GM13977 (cell line): ENCODE measurements at regions not wholly inside any gene's neighbourhood (a gene's known extent, or its start where the extent isn't known, plus 50 kb on each side); places are given as distances from the start of the nearest gene placed in this dataset.
A peak's percentile ranks its signal among the peaks of the same experiment; 100 is the strongest.

Experiments used
- DNase-seq: peaks from one replicate; pipeline ENCODE4 v3.0.0; 2012; ENCODE audit warnings: low spot score
- in situ Hi-C: fragments of 300-500 bp; cut with MboI; formaldehyde crosslinking; loops from one replicate; pipeline ENCODE4 v1.12.0; 2022; ENCODE audit warnings: low sequenced_read_pairs, low pct_unique_long_range_greater_than_20kb, mixed read lengths, inconsistent platforms; ENCODE audit not compliant: unreplicated experiment
- TF ChIP-seq, protein P1 (sequence below): IDR thresholded peaks from 2 replicates; pipeline ENCODE4 v1.5.1; 2012; ENCODE audit warnings: mild to moderate bottlenecking, control low read depth; ENCODE audit not compliant: insufficient read depth; ENCODE audit errors: extremely low read depth, missing control alignments

DNA sequence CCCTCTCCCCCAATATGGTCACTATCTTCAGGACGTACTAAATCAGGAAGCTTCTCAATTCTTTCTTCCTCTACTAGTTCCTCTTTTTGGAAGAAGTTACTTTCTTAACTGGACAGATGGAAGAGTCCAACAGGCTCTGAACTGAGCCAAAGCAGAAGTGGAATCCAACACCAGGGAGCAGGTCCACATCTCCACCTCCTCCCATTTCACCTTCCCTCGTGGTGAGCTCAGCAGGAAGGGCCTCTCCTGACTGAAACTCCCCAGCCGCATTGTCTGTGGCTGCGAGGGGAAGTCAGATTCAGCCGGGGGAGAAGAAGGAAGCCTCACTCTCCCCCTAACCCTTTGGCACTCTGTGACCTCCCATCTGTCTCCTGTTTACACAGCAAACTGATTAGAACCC lies 63.8 kb upstream of the UST start:
- in situ Hi-C loops = no loop called here
- TF ChIP-seq, protein P1, sequence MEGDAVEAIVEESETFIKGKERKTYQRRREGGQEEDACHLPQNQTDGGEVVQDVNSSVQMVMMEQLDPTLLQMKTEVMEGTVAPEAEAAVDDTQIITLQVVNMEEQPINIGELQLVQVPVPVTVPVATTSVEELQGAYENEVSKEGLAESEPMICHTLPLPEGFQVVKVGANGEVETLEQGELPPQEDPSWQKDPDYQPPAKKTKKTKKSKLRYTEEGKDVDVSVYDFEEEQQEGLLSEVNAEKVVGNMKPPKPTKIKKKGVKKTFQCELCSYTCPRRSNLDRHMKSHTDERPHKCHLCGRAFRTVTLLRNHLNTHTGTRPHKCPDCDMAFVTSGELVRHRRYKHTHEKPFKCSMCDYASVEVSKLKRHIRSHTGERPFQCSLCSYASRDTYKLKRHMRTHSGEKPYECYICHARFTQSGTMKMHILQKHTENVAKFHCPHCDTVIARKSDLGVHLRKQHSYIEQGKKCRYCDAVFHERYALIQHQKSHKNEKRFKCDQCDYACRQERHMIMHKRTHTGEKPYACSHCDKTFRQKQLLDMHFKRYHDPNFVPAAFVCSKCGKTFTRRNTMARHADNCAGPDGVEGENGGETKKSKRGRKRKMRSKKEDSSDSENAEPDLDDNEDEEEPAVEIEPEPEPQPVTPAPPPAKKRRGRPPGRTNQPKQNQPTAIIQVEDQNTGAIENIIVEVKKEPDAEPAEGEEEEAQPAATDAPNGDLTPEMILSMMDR = no peak
- no peak for DNase-seq

DNA sequence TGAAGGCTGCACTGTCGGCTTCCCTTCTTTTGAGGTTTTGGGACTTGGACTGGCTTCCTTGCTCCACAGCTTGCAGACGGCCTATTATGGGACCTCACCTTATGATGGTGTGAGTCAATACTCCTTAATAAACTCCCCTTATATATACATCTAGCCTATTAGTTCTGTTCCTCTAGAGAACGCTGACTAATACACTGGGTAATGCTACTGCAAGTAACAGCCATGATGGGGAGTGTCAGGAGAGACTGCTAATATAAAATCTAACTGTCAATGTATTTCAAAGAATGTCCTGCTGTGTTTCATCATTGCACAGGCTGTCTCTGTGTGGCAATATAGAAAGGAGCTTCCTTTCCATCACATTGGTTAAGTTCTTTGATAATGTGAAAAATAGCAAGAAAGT lies 57.7 kb upstream of the UST start:
- TF ChIP-seq, protein P1 = no peak
- no peak for DNase-seq
- in situ Hi-C loops = no loop called here

DNA sequence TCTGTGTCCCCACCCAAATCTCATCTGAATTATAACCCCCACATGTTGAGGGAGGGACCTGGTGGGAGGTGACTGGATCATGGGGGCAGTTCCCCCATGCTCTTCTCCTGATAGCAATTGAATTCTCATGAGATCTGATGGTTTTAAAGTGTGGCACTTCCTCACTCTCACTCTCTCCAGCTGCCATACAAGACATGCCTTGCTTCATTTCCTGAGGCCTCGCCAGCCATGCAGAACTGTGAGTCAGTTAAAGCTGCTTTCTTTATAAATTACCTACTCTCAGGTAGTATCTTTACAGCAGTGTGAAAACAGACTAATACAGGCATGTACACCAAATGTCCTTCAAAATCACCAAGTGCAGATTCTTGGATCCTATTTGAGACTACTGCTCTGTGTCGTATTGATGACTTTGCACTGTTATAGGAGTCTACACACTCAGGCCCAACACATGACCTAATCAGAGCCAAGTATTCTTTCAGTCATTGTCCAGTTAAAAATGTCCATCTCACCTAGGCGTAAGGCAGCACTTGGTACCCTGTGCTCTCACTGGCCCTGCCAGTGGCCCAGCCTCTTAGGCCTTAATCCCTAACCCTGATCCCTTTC lies 52.8 kb upstream of the UST start:
- peak; percentile 54 for DNase-seq
- TF ChIP-seq, protein P1 = no peak
- in situ Hi-C loops = no loop called here
